Nephron progenitor cell (in vitro differentiated cells): ENCODE measurements at regions not wholly inside any gene's neighbourhood (a gene's known extent, or its start where the extent isn't known, plus 50 kb on each side); places are given as distances from the start of the nearest gene placed in this dataset.

Source experiments
- DNase-seq: peaks from one replicate; pipeline ENCODE4 v3.0.0; 2021
- H3K27ac Mint-ChIP-seq: 2 replicates; pipeline ENCODE4 v1.8.0; 2021; ENCODE audit warnings: mild to moderate bottlenecking, moderate library complexity, mixed read lengths
- H3K27me3 Mint-ChIP-seq: 2 replicates; pipeline ENCODE4 v1.8.0; 2021; ENCODE audit warnings: mild to moderate bottlenecking, low read depth, mixed read lengths; ENCODE audit not compliant: poor library complexity
- H3K36me3 Mint-ChIP-seq: 2 replicates; pipeline ENCODE4 v1.8.0; 2021; ENCODE audit warnings: low read depth, mixed read lengths
- H3K4me1 Mint-ChIP-seq: 2 replicates; pipeline ENCODE4 v1.8.0; 2021; ENCODE audit warnings: mixed read lengths
- H3K4me3 Mint-ChIP-seq: 2 replicates; pipeline ENCODE4 v1.8.0; 2021; ENCODE audit warnings: mild to moderate bottlenecking, moderate library complexity, mixed read lengths
- H3K9me3 Mint-ChIP-seq: 2 replicates; pipeline ENCODE4 v1.8.0; 2021; ENCODE audit warnings: mild to moderate bottlenecking, moderate library complexity, mixed read lengths
- CTCF ChIP-seq: fragments of 200-600 bp; sonication (generic); IDR thresholded peaks from 2 replicates; pipeline ENCODE4 v1.5.0; 2021; ENCODE audit warnings: antibody characterized with exemption

- H3K27me3 Mint-ChIP-seq = no peaks in the 10 kb centered on the region
- H3K4me3 Mint-ChIP-seq = no peak overlapping the region
- no peak for DNase-seq
- H3K36me3 Mint-ChIP-seq = no peaks in the 10 kb centered on the region
- no peak overlapping the region for H3K27ac Mint-ChIP-seq
- no peaks in the 10 kb centered on the region for H3K4me1 Mint-ChIP-seq
- no peak for TF ChIP-seq CTCF
- peaks cover 16% of the 10 kb centered on the region for H3K9me3 Mint-ChIP-seq
These were observed 391.7 kb downstream of the MED10 start for GRCh38 chr5:5986492-5987178.

- TF ChIP-seq CTCF = no peak
- Mint-ChIP-seq H3K9me3 (peaks cover 12% of the 10 kb centered on the region), H3K36me3 (no peaks in the 10 kb centered on the region), H3K27ac (no peak overlapping the region), H3K27me3 (no peaks in the 10 kb centered on the region), H3K4me1 (peaks cover 11% of the 10 kb centered on the region), H3K4me3 (no peak overlapping the region)
- DNase-seq = no peak
These were observed 393.0 kb downstream of the MED10 start for GRCh38 chr5:5985332-5985731.

GRCh38 chr5:5983261-5983980, 394.9 kb downstream of the MED10 start:
- peaks cover 7% of the 10 kb centered on the region for H3K9me3 Mint-ChIP-seq
- no peak for TF ChIP-seq CTCF
- no peak overlapping the region for H3K4me3 Mint-ChIP-seq

GRCh38 chr5:5981562-5981961, 396.8 kb downstream of the MED10 start:
- H3K36me3 Mint-ChIP-seq = no peaks in the 10 kb centered on the region
- no peak for TF ChIP-seq CTCF
- H3K27me3 Mint-ChIP-seq = no peaks in the 10 kb centered on the region
- H3K4me1 Mint-ChIP-seq = peaks cover 31% of the 10 kb centered on the region
- H3K27ac Mint-ChIP-seq = no peak overlapping the region
- H3K4me3 Mint-ChIP-seq = no peak overlapping the region
- no peak for DNase-seq
- no peaks in the 10 kb centered on the region for H3K9me3 Mint-ChIP-seq

More at GRCh38 chr5:5983261-5983980, 394.9 kb downstream of the MED10 start:
- peaks cover 30% of the 10 kb centered on the region for H3K4me1 Mint-ChIP-seq
- no peaks in the 10 kb centered on the region for H3K27me3 Mint-ChIP-seq
- no peak overlapping the region for H3K27ac Mint-ChIP-seq
- H3K36me3 Mint-ChIP-seq = no peaks in the 10 kb centered on the region
- no peak for DNase-seq

- Mint-ChIP-seq H3K4me1 (peaks cover 31% of the 10 kb centered on the region), H3K27me3 (peaks cover 7% of the 10 kb centered on the region), H3K4me3 (peak overlapping the region; percentile 51), H3K27ac (peak overlapping the region; percentile 67), H3K9me3 (no peaks in the 10 kb centered on the region), H3K36me3 (no peaks in the 10 kb centered on the region)
- no peak for DNase-seq
- no peak for TF ChIP-seq CTCF
These were observed 397.8 kb downstream of the MED10 start for GRCh38 chr5:5980538-5980895.
